Activated CD4-positive, alpha-beta T cell treated with anti-CD3 and anti-CD28 coated beads, Interleukin-2, amount 50 U/mL, for 1 hour (primary cell): ENCODE measurements at regions not wholly inside any gene's neighbourhood (a gene's known extent, or its start where the extent isn't known, plus 50 kb on each side); places are given as distances from the start of the nearest gene placed in this dataset.
"Not testable (repeated sequence)": the region's sequence is repeated elsewhere in the genome, so short reads cannot be mapped to it uniquely, and the experiment has no call there.

Experiments
- DNase-seq: peaks from one replicate; pipeline ENCODE4 v3.0.0-alpha.2; 2020

DNA sequence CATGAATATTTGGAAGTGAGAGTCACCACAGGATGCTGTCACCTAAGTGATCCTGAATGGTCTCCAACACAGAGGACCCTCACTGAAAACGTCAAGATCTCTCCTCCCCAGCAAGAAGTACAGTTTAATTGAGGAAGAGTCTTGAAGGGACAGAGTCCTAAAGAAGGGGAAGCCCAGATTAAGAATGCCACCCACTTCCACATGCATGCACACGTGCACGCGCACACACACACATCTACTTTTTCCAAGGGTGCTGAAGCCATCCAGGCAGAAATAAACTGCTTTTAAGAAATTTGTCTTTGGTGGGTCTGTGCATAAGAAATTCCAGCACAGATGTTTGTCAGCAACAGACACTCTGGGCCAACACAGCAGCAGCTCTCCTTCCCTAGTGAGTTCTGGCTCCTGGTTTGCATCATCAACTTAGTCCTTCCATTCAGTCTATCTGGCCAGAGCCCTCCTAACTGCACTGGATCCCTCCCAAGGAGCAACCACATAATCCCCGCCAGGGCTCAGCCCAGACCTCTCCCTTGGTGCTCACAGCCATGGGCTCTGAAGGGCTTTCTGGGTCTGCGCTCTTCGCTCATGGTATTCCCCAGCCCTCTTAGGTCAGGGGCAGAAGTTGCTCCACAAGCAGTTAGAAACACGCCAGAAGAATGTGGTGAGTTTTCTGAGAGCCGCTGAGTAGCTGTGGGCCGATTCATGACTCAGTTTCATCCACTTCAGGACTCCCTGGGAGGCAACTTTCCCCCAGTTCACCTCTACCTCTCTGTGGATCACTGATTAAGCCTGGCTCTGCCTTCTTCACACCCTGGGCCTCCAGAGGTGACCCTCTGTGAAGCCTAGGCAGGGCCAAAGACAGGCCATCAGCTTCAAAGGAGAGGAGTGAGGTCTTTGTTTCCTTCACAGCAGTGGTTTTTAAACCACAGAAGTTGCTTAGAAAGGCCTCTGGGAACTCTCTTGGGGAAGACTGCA is 132.6 kb upstream of the LIPC start:
- no peak for DNase-seq

- no peak for DNase-seq
Observed at GRCh38 chr15:58302832-58303231, 129.0 kb upstream of the LIPC start.

- DNase-seq: no peak
Observed at GRCh38 chr15:58303236-58303635, 128.6 kb upstream of the LIPC start.

DNA sequence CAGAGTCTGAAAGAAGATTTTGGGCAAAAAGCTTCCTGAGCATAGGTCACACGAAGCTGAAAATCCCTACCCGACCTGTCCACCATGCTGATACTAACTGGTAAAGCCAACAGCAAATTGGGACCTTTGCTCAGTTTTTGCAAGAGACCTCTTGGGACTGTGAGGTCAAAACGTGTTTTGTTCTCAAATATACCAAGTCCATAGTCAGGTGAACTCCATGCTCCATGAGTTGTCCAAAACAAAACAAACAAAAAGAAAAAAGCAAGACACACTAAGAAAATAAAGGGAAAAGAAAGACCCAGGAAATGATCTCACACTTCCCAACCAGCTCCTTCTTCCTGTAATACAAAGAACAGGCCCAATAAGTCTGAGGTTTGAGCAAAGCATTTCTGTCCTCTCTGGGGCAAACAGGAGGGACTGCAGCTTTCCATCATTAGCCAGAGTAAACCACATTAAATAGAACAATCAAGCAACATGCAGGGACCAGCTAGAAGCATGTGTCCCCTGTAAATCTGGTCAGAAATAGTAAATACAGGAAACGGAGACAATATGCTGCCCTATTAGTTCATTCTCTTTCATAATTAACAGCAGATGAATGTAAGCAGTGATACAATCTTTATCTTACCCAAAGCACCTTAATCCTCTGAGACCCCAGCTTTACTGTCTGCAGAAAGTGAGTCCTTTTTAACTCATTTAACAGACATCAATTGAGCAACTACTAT is 125.0 kb upstream of the LIPC start:
- no peak for DNase-seq

GRCh38 chr15:58307313-58307961 is 124.4 kb upstream of the LIPC start:
- DNase-seq: no peak

DNA sequence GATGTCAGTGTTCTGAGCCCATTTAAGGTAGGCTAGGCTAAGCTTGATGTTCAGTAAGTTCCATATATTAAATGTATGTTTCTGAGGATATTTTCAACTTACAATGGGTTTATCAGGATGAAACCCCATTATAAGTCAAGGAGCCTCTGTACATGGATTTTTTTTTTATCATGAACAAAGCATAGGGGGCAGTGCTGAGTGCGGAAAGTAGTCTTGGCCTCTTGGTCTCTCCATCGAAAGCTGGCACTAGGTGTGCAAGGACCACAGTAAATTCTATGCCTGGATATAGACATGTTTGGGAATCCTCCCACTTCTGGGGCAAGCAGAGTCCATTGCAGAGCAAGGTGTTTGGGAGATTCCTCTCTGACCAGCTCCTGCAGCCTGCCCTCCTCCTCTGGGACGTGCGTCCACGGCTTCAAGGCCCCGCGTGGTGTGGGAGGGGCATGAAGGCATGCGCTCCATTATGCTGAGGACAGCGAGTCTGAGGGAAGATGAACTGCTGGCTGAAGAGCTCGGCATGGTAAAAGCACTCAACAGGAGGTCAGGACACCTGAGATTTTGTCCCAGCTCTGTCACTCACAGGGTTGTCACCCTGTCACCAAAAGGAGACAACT is 122.9 kb upstream of the LIPC start:
- DNase-seq: no peak

- DNase-seq: no peak
Observed at GRCh38 chr15:58309963-58310928, 121.5 kb upstream of the LIPC start.

- DNase-seq: no peak
Observed at GRCh38 chr15:58311556-58311955, 120.2 kb upstream of the LIPC start.

DNA sequence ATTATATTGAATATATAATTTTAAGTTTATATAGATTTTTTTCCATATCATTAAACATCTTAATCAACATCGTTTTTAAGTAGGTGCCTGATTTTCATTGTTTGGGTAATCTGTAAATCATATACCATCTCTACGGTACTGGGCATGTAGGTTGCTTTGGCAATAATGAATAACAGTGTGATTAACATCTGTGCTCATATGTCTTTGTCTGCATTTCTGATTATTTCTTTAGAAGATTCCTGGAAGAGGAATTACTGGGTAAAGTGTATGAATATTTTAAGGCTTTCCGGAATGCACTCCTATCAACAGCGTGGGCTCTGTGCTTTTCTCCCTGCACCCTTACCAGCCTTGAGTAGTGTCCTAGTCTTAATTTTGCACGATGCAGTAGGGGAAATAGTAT is 119.8 kb upstream of the LIPC start:
- no peak for DNase-seq

GRCh38 chr15:58313304-58313703 is 118.5 kb upstream of the LIPC start:
- no peak for DNase-seq

GRCh38 chr15:58313810-58314592 is 117.8 kb upstream of the LIPC start:
- no peak for DNase-seq

- DNase-seq: no peak
Observed at GRCh38 chr15:58314593-58315216, 117.1 kb upstream of the LIPC start.

DNA sequence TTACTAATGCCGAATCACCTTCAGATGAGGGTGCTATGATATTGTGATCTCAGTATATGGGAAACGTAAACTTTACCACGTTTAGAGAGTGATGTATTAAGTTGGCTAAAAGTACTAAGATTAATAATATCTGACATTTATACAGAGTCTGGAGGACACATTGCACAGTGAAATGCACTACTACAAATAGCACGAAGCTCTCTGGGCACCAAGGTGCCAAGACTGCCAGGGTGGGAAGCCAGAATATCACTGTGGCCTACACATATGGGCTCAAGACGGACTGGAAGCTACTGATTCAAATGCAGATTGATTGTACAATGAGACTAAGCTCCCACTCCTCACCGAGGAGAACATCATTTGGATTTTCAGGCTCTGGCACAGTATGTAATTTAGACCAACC is 113.3 kb upstream of the LIPC start:
- DNase-seq: no peak

- DNase-seq: no peak
Observed at GRCh38 chr15:58321034-58321433, 110.8 kb upstream of the LIPC start.

GRCh38 chr15:58322253-58322652 is 109.5 kb upstream of the LIPC start:
- DNase-seq: no peak

DNA sequence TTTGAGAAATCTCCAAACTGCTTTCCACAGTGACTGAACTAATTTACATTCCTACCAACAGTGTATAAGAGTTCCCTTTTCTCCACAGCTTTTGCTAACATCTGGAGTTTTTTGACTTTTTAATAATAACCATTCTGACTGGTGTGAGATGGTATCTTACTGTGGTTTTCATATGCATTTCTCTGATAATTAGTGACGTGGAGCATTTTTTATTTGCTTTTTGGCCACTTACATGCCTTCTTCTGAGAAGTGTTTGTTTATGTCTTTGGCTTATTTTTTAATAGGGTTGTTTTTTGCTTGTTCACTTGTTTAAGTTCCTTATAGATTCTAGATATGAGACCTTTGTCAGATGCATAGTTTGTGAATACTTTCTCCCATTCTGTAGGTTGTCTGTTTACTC is 108.5 kb upstream of the LIPC start:
- not testable (repeated sequence) for DNase-seq

DNA sequence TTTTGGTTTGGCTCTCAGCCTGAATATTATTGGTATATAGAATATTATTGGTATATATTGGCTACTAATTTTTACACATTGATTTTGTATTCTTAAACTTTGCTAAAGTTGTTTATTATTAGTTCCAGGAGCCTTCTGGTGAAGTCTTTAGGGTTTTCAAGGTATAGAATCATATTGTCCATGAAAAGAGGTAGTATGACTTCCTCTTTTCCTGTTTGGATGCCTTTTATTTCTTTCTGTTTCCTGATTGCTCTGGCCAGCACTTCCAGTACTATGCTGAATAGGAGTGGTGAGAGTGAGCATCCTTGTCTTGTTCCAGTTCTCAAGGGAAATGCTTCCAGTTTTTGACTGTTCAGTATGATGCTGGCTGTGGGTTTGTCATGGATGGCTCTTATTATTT is 107.3 kb upstream of the LIPC start:
- no peak for DNase-seq

- no peak for DNase-seq
Observed at GRCh38 chr15:58327958-58328357, 103.8 kb upstream of the LIPC start.

GRCh38 chr15:58329211-58329610 is 102.6 kb upstream of the LIPC start:
- DNase-seq: no peak
